HepG2 (cell line): ENCODE measurements at regions not wholly inside any gene's neighbourhood (a gene's known extent, or its start where the extent isn't known, plus 50 kb on each side); places are given as distances from the start of the nearest gene placed in this dataset.

Source experiments
- ATAC-seq: fragments of 200-7000 bp; cut with Tn5 transposase; 3 replicates; pipeline ENCODE4 v1.9.1; 2020; ENCODE audit warnings: mild to moderate bottlenecking, moderate library complexity
- BruUV-seq: library from RNA; stranded (reverse); fragments of 400-500 nt; replicated peaks from 2 replicates; lab custom pipeline; 2021; lab: Mats Ljungman, UMichigan
- CTCF ChIA-PET: fragments of 300-600 bp; formaldehyde crosslinking; extraction: SDS; loops from one replicate; lab custom pipeline; 2021; ENCODE audit warnings: low total read pairs, inconsistent platforms, low intra/inter-chr PET ratio; lab: Yijun Ruan, JAX
- POLR2A ChIA-PET: fragments of 350-600 bp; sonication (Branson Sonifier 250); formaldehyde crosslinking; loops from one replicate; lab custom pipeline; 2020; ENCODE audit warnings: antibody characterized with exemption, inconsistent platforms; lab: Yijun Ruan, JAX
- DNase-seq: peaks from one replicate; pipeline ENCODE4 v3.0.0-alpha.2; 2015; ENCODE audit warnings: low spot score
- FAIRE-seq: peaks from 3 replicates; lab custom pipeline; 2011; peaks lifted over from hg19 to GRCh38; lab: Jason Lieb, UNC
- H2AFZ ChIP-seq: one replicate; pipeline ENCODE4 v1.6.1; 2011; ENCODE audit warnings: low read length, inconsistent platforms
- H3K27ac ChIP-seq: fragments of 300-600 bp; 3 replicates; pipeline ENCODE4 v1.8.0; 2011; ENCODE audit warnings: mixed run types, mild to moderate bottlenecking, mixed read lengths, low read length, inconsistent platforms; ENCODE audit not compliant: insufficient read depth; ENCODE audit errors: extremely low read length
- H3K27me3 ChIP-seq, 2 experiments: fragments of 200-600 bp in 1 of 2; 2 replicates in 1 of 2; 3 replicates in 1 of 2; pipeline versions ENCODE4 v1.6.0 to v1.8.0; 2011; ENCODE audit warnings: low read length in 2 of 2, mild to moderate bottlenecking in 2 of 2, moderate library complexity in 2 of 2, inconsistent platforms in 1 of 2; ENCODE audit not compliant: insufficient read depth in 2 of 2, control insufficient read depth in 1 of 2
- H3K36me3 ChIP-seq, 2 experiments: fragments of 200-600 bp in 1 of 2; replicated peaks in 1 of 2; 2 replicates in 1 of 2; 3 replicates in 1 of 2; pipeline versions ENCODE4 v1.5.1 to v1.8.0; 2011; ENCODE audit warnings: low read length in 2 of 2, inconsistent platforms in 1 of 2; ENCODE audit not compliant: insufficient read depth in 2 of 2, control insufficient read depth in 1 of 2
- H3K4me1 ChIP-seq: 2 replicates; pipeline ENCODE4 v1.5.1; 2012; ENCODE audit warnings: low read length, inconsistent platforms; ENCODE audit not compliant: insufficient read depth
- H3K4me2 ChIP-seq: 2 replicates; pipeline ENCODE4 v1.6.0; 2011; ENCODE audit warnings: low read depth, low read length, inconsistent platforms
- H3K4me3 ChIP-seq, 3 experiments: fragments of 200-600 bp in 1 of 3; sonication (generic), shearing (Covaris generic) in 1 of 3; replicated peaks in 1 of 3; 2 replicates each; pipeline ENCODE4 v1.5.1; 2011 to 2016; ENCODE audit warnings: low read length in 3 of 3, inconsistent platforms in 2 of 3, low read depth in 2 of 3, mild to moderate bottlenecking in 2 of 3, control low read depth in 1 of 3, mixed read lengths in 1 of 3; ENCODE audit not compliant: insufficient read depth in 1 of 3
- H3K79me2 ChIP-seq: one replicate; pipeline ENCODE4 v1.6.1; 2011; ENCODE audit warnings: low read length, inconsistent platforms; ENCODE audit not compliant: insufficient read depth
- H3K9ac ChIP-seq: 2 replicates; pipeline ENCODE4 v1.6.0; 2011; ENCODE audit warnings: mild to moderate bottlenecking, low read depth, low read length, inconsistent platforms; ENCODE audit not compliant: insufficient read depth
- H3K9me3 ChIP-seq: 2 replicates; pipeline ENCODE4 v1.5.1; 2012; ENCODE audit warnings: mild to moderate bottlenecking, low read length
- H4K20me1 ChIP-seq: 2 replicates; pipeline ENCODE4 v1.6.0; 2011; ENCODE audit warnings: inconsistent platforms, mild to moderate bottlenecking, low read length, moderate library complexity; ENCODE audit not compliant: insufficient read depth
- CBFB ChIP-seq: sonication (generic); formaldehyde crosslinking; IDR thresholded peaks from 2 replicates; pipeline ENCODE4 v1.4.0; 2020; ENCODE audit warnings: missing genetic modification reagents
- MTA3 ChIP-seq: sonication (generic); formaldehyde crosslinking; IDR thresholded peaks from 2 replicates; pipeline ENCODE4 v1.4.0; 2020; ENCODE audit warnings: missing genetic modification reagents
- SP2 ChIP-seq: sonication (generic); formaldehyde crosslinking; IDR thresholded peaks from 2 replicates; pipeline ENCODE4 v1.5.1; 2020; ENCODE audit warnings: mild to moderate bottlenecking, missing genetic modification reagents
- ZBTB7A ChIP-seq: sonication (generic); formaldehyde crosslinking; IDR thresholded peaks from 2 replicates; pipeline ENCODE4 v1.8.0; 2022; ENCODE audit warnings: mild to moderate bottlenecking, missing genetic modification reagents
- ZNF543 ChIP-seq: sonication (generic); formaldehyde crosslinking; IDR thresholded peaks from 2 replicates; pipeline ENCODE4 v1.4.0; 2020; ENCODE audit warnings: mild to moderate bottlenecking, missing genetic modification reagents
- ZNF572 ChIP-seq: sonication (generic); formaldehyde crosslinking; IDR thresholded peaks from 2 replicates; pipeline ENCODE4 v1.5.1; 2020; ENCODE audit warnings: mild to moderate bottlenecking, missing genetic modification reagents
- whole genome bisulfite sequencing: methylation state at CpG from one replicate; pipeline ENCODE4 v1.1.6; 2017; ENCODE audit warnings: low lambda C conversion rate; 5-methylcytosine and 5-hydroxymethylcytosine counted together
- in situ Hi-C: cut with HindIII; loops from 2 replicates; pipeline ENCODE4 v1.10.0; 2017; ENCODE audit warnings: low pct_unique_long_range_greater_than_20kb; ENCODE audit not compliant: extremely low pct_ligation_motif_present
- intact Hi-C: fragments of 100-400 bp; cut with micrococcal nuclease; formaldehyde crosslinking; loops from one replicate; pipeline ENCODE4 v1.10.0; 2022; ENCODE audit not compliant: unreplicated experiment
- TF ChIP-seq, protein P1 (sequence below): sonication (generic); formaldehyde crosslinking; IDR thresholded peaks from 2 replicates; pipeline ENCODE4 v1.5.0; 2020; ENCODE audit warnings: missing genetic modification reagents
- TF ChIP-seq, protein P2 (sequence below): IDR thresholded peaks from 2 replicates; pipeline ENCODE4 v1.6.1; 2012; ENCODE audit warnings: low read depth, low read length, improper control_type of control experiment
- TF ChIP-seq, protein P3 (sequence below): sonication (generic); formaldehyde crosslinking; IDR thresholded peaks from 2 replicates; pipeline ENCODE4 v1.4.0; 2020; ENCODE audit warnings: missing genetic modification reagents

DNA sequence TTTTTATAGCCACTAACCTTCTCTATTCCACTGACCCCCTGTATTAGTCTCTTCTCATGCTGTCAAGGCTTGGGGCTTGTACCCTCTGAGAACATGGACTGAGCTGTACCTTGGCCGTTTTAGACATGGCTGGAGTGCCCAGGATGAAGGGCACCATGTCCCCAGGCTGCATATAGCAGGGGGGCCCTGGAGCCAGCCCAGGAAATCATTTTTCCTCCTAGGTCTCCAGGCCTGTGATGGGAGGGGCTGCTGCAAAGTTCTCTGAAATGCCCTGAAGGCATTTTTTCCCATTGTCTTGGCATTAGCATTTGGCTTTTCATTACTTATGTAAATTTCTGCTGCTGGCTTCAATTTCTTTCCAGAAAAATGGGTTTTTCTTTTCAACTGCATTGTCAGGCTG, 119.5 kb downstream of the NTMT2 start:
- FAIRE-seq (no peak), ATAC-seq (no peak), DNase-seq (no peak)
- no peaks in the 10 kb centered on the region for H3K79me2 ChIP-seq
- no peak overlapping the region for H2AFZ ChIP-seq
- TF ChIP-seq, protein P1, sequence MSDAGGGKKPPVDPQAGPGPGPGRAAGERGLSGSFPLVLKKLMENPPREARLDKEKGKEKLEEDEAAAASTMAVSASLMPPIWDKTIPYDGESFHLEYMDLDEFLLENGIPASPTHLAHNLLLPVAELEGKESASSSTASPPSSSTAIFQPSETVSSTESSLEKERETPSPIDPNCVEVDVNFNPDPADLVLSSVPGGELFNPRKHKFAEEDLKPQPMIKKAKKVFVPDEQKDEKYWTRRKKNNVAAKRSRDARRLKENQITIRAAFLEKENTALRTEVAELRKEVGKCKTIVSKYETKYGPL (CRISPR knock-in tag) = no peak
- TF ChIP-seq, protein P2, sequence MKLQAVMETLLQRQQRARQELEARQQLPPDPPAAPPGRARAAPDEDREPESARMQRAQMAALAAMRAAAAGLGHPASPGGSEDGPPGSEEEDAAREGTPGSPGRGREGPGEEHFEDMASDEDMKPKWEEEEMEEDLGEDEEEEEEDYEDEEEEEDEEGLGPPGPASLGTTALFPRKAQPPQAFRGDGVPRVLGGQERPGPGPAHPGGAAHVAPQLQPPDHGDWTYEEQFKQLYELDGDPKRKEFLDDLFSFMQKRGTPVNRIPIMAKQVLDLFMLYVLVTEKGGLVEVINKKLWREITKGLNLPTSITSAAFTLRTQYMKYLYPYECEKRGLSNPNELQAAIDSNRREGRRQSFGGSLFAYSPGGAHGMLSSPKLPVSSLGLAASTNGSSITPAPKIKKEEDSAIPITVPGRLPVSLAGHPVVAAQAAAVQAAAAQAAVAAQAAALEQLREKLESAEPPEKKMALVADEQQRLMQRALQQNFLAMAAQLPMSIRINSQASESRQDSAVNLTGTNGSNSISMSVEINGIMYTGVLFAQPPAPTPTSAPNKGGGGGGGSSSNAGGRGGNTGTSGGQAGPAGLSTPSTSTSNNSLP = no peak
- TF ChIP-seq CBFB (CRISPR knock-in tag) (no peak), MTA3 (CRISPR knock-in tag) (no peak), ZBTB7A (CRISPR knock-in tag) (no peak), ZNF543 (CRISPR knock-in tag) (no peak), ZNF572 (CRISPR knock-in tag) (no peak), SP2 (no peak)
- TF ChIP-seq, protein P3, sequence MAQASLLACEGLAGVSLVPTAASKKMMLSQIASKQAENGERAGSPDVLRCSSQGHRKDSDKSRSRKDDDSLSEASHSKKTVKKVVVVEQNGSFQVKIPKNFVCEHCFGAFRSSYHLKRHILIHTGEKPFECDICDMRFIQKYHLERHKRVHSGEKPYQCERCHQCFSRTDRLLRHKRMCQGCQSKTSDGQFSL (CRISPR knock-in tag) = no peak
- 0% methylated on average over 1 of the region's 1 CpG for WGBS
- BruUV-seq = no TSS peak
- no peak overlapping the region for H3K4me2 ChIP-seq
- in situ Hi-C loops (no loop called here), intact Hi-C loops (no loop called here)
- no peak overlapping the region for H3K27ac ChIP-seq
- POLR2A ChIA-PET = no interaction called here
- CTCF ChIA-PET = no interaction called here
- H3K4me1 ChIP-seq = no peaks in the 10 kb centered on the region
- no peak overlapping the region for H3K4me3 ChIP-seq
- H3K36me3 ChIP-seq = no peaks in the 10 kb centered on the region
- H3K9ac ChIP-seq = no peak overlapping the region
- H3K9me3 ChIP-seq = no peaks in the 10 kb centered on the region
- H4K20me1 ChIP-seq = no peaks in the 10 kb centered on the region
- no peaks in the 10 kb centered on the region for H3K27me3 ChIP-seq
